DMS 273 (cell line): ENCODE measurements at regions not wholly inside any gene's neighbourhood (a gene's known extent, or its start where the extent isn't known, plus 50 kb on each side); places are given as distances from the start of the nearest gene placed in this dataset.

Source experiments
- DNase-seq: peaks from one replicate; lab custom pipeline; 2025; ENCODE audit not compliant: unreplicated experiment; lab: John Stamatoyannopoulos, UW

DNA sequence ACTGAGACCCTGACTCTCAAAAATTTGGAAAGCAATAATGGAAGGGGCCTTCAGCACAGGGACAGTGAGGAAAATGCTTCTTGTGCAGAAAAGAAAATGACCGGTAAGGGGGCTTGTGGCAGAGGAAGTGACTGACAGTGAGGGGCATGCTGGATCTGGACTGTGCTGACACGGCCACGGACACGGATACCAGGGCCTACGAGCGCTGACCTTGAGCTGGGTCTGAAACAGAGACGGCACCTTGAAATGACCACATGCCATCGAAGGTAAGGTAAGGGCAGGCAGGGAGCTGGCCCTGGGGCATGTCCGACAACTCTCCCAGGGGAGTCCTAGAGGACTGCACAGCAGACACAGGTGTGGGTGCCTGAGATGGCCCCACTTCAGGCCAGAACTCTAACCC, 182.1 kb downstream of the RHOU start:
- no peak for DNase-seq

DNA sequence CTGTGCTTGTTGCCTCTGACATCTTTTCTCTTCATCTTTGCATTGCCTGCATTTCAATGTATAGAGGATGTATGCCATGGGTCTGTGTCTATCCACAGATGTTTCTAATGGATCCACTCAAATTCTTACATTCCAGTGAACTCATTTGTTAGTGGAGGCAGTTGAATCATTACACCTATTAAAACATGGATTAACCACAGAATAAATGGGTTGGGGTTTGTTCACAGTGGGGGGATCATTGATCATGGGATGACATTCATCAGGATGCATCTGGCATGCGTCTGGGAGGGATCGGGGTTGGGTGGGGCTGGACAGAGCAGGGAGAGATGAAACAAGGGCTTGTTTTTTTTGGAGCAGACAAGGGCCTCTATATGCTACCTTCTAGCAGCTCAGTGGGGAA, 182.5 kb downstream of the RHOU start:
- no peak for DNase-seq

DNA sequence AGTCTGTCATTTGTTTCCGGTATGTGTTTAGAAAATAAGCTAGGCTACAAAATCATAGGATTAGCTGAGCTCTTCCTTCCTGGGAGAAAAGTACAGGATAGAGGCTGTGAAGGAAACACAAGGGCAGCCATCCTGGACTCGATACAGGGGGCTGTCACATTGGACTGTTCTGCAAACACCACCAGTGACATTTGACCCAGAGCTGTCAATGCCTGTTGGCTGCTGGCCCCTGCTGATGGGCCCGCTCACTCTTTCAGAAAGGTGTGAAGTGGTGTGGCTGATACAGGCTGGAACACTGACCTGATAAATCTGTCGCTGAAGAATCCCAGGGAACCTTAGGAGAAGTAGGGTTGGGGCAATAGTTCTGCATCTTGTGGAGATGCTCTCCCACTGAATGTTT, 183.1 kb downstream of the RHOU start:
- no peak for DNase-seq

DNA sequence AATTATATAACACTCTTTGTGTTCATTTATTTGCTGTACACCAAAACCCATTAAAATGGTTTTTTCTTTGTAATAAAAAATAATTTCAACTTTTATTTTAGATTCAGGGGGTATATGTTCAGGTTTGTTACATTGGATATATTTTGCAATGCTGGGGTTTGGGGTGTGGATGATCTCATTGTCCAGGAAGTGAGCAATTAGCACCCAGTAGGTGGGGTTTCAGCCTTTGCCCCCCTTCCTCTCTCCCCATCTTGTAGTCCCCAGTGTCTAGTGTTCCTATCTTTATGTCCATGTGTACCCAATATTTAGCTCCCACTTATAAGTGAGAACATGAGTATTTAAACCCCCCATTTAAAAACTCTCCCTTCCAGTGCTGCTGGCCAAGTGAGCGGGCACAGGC, 184.6 kb downstream of the RHOU start:
- no peak for DNase-seq

DNA sequence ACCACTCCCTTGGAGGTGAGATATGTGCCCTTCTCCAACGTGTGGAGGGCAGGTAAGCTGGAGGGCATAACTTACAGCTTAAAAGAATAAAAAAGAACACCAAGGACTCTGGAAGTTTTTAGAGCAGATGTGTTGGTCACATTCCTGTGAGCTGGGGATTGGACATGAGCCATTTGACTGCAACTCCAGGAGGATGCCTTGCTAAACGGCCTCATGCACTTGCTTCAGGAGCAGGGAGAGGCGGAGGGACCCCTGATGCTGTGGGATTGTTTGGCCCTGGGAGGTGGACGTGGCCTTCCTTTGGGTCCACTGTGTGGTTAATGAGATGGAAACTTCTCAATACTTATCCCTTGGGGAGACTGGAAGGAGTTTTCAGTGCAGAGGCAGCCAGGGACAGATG, 185.6 kb downstream of the RHOU start:
- no peak for DNase-seq

DNA sequence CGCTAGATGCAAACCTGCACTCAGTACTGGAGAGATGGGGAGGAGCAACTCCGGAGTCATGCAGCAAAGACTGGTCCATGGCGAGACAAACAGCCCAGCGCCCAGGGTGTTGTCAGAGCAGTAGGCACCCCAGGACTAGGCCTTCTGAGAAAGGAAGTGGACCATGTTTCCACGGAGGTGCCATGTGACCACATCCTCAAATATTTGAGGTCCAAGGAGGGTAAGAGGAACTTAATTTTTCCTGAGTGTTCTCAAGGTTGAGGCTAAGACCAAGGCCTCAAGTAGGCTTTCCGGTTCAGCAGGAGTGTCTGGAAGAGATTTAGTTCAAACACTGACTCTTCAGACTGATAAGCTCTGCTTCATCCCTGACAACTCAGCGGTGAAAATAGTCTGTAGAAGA, 186.2 kb downstream of the RHOU start:
- no peak for DNase-seq

DNA sequence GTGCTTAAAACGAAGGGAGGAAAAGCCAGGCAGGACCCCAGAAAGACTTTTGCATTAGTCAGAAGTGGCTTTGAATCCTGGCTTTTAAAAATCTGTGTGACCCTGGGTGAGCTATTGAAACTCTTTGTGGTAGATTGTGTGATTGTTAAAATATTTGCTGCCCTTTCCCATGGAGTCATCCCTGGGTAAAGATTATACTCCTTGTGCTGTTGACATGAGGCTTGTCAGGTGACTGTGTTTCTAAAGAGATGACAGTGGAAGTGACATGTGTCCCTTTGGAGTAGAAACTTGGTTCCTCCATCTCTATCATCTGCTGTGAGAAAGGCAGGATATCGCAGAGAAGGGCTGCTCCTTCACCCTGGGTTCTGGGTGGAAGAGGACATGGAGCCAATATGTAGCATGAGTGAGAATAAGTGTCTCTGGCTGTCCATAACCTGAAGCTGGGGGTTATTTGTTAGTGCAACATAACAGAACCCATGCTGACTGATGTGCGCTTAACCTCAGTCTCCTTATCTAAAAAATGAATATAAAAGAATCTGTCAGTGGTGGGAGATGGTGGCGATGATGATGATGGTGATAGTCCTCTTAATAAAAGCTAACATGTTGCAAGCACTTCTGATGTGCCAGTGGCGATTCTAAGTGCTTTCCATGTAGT, 187.6 kb downstream of the RHOU start:
- DNase-seq = no peak

DNA sequence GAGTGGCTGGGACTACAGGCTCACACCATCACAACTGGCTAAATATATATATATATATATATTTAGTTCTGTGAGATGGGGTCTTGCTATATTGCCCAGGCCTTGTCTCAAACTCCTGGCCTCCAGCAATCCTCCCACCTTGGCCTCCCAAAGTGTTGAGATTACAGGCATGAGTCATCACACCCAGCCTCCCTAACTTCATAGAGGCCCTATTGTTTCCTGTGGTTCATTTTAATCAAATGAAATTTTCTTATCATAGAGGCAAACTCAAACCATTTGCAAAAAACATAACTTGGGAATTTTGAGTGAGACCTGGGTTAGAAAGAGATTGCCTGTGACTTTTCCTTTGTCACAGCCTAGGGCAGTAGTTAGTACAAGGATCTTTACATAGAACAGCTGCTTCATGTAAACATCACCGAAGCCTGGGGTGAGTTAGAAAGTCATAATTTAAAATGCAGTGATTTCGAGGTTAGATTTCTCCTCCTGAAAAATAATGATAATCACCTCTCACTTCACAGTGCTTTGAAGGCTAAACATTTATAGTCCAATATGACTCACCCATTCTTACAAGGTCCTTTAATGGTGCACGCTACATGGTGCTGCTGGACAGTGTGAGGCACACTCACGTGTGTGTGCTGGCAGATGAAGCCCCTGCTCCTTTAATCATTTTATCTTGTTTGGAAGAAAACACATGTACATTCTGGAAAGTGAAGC, 188.9 kb downstream of the RHOU start:
- DNase-seq = no peak

DNA sequence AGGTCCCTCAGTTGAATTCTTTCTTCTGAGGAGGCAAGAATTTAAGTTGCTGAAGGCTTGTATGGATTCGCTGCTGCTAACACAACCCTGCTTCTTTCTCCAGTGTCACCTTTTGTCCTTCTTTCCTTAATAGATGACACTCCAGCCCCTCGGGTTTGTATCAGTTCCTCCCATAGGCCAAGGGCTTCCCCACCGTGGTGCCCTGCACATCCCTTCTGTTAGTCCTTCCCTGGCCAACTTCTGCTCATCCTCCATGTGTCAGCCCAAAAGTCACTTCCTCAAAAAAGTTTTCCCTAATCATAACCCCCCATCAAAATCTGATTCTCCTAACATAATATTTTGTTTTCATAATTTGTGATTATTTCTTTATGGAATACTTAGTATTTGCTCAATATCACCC, 190.4 kb downstream of the RHOU start:
- no peak for DNase-seq

DNA sequence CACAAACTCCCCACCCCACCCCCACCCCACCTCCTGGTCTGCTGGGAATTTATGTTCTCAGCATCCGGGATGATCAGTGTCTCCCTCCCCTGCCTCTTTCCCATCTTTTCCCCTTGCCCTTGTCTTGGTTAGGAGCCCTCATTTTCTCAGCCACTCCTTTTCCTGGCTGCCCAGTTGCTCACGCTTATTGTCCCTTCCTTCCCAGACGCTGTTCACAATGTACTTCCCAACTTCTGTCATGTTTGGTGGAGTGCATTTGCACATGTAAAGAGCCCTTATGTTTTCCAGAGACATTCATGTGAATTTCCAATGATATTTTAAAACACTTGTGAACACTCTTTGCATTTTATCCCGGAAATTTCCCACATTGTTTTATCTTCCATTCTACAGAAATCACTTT, 192.1 kb downstream of the RHOU start:
- DNase-seq = no peak

DNA sequence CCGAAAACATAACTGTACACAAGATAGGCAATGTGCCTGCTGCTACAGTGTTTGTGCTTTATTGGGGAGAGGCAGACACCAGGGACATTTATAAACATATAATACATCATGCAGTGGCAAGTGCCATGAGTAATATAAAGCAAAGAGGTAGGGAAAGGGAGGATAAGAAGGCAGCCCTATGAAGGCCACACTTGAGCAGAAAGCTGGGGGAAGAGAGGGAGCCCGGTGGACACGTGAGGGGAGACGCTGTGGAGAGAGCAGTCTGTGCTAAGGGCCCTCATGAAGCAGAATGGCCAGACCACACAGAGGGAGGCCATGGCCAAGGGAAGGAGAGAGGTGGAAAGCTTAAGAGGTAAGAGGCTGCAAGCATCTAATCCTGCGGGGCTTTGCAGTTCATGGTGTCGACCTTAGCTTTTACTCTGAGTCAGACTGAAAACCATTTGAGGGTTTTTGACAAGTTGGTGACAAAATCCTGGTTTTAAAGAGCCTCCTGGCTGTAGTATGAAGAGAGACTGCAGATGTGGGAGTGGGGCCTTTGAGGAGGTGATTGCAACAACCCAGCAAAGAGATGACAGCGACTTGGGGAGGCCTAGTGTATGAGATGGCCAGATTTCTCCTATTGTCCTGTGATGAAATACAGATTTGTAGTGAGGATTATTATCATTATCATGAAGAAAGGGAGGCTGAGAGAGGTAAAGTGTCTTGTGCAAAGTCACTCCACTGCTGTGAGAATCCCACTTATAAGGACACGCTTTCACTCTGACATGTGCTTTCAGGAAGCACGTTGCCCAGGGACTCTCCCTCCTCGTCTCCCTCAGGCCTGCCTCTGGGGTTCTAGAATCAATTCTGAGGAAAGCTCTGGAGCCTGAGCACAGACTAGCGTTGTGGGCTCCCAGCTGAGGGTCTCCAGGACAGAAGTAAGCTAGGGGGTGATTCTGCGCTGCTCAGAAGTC, 192.9 kb downstream of the RHOU start:
- no peak for DNase-seq

DNA sequence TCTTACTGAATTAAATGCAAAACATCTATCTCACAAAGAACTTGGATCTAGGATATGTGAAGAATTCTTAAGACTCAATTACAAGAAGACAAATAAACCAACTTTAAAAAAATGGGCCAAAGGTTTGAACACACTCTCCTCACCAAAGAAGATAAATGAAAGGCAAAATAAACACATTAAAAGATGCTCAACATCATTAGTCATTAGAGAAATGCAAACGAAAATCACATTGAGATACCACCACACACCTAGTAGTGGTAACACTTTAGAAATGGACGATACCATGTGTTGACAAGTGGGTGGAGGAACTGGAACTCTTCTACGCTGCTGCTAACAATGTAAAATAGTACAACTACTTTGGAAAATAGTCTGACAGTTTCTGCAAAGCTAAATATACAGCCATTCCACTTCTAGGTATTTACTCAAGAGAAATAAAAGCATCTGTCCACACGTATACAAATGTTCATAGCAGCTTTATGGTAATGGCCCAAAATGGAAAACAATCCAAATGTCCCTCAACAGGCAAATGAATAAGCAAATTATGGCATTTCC, 194.3 kb downstream of the RHOU start:
- no peak for DNase-seq

DNA sequence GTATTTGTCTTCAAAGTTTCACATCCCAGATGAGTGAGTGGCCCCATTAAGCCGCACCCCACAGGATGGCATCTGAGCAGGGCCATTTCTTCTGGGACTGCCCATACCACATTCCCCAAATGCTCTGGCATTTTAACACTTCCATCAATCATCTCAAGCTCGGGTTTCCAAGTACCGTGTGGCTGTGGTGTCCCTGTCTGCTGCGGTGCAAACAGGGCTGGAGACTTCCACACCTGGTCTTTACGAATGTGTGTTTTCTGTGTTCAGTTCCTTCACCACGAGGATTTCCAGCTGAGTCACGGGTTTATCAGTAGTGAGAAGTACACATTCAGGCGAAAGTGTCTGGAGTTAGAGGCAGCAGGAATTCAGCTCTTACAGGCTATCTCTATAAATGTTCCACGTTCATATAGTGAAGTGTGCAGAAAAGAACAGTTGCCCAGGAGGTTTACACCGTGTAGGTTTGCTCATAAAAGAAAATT, 195.2 kb downstream of the RHOU start:
- no peak for DNase-seq

DNA sequence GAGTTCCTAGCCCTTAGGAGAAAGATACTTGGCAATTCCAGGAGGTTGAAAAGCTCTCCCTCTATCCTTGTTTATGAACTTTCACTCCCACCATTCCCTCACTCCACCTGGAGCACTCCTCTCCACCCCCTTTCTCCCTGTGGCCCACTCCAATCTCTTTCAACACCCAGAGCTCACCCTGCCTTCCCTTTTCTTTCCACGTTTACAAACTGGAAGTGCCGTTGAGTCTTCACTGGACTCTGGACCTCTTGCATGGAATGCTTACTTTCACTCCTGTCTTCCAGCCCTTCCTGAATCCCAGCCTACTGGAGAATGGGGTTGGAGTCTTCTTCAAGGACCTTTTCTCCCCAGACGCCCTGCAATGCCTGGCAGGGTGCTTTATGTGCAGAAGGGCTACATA, 198.5 kb downstream of the RHOU start:
- no peak for DNase-seq

DNA sequence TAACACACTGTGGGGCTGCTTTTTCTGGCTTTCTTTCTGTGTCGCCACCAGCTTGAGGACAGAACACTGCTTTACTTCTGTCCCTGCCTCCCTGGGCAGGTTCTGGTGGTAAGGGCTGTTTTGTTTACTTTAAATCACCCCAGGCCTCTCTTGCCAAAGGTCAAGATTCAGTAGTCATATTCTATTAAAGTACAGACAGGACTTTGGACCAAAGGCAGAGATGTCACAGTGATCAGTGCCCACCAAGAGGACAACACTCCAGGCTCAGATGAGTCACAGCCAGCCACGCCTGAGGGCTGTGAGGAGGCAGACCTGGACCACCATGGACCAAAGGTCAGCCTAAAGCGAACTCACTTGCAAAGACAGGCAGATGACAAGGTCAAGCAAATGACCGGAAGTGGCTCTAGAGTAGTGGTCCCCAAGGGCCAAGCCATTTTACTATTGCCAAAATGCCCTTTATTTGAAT, 200.0 kb downstream of the RHOU start:
- DNase-seq = no peak

DNA sequence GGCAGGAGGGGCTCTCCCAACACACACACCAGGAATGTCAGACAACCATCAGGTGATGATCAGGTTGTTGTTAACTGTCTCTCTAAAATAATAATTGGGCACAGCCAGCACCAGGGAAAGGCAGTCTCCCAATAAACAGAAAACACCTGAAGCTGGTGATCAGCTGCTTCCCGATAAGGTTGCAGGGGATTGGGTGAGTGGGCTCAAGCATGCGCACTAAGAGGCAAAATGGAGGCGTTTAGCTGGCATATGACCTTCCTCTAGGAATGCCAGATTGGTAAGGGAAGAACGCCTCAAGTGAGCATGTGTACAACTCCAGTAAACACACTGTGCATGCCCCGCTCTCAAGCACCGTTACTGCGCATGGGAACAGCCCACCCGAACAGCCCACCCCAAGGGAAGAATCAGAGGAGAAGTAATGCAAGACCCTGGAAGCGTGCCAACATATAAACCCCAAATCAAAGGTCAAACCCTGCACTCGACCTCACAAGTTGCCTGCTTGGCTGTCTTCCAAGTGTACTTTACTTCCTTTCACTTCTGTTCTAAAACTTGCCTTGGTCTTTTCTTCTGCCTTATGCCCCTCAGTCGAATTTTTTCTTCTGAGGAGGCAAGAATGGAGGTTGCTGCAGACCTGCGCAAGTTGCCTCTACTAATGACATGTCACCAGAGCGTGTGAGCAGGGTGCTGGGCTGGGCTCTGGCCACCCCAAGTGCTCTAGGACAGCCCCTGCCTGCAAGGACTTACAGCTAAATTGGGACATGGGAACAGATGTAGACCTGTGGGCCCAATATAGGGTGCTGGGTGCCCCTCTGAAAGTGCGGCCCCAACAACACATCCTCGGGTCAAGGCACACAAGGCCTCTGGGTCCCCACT, 200.8 kb downstream of the RHOU start:
- DNase-seq = peak; percentile 26

DNA sequence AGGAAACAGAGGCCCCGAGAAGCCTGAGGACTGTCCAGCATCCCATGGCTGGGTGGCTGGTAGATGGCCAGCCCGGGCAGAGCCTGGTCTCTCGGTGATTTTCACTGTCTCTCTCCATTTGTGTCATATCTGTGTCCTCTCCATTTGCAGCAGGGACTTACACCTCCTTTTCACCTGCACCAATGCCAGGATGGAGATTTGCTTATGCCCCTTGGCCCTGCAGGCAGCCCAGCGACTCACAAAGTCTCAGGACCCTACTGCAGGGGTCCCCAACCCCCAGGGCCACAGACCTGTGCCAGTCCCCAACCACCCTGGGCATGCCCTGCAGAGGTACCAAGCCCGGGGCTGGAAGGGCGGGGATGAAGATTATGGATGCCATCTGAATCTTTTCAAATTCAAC, 201.6 kb downstream of the RHOU start:
- DNase-seq = no peak

DNA sequence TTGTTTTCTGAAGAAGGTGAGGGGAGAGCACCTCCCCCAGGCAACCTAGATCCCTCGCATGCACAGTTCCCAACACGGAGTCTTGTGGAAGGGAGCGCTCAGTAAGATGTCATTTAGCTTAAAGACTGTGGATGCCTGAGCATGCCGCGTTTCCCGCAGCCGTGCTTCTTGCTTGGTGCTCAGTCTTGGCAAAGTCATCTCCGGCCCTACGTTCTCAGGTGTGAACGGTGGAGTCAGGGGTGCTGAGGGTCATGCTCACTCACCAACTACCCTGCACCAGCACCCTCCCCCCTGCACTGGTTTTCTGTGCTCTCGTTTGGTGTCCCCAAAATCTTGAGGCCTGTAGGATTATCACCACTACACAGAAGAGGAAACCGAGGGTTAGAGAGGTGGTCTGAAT, 202.1 kb downstream of the RHOU start:
- no peak for DNase-seq

DNA sequence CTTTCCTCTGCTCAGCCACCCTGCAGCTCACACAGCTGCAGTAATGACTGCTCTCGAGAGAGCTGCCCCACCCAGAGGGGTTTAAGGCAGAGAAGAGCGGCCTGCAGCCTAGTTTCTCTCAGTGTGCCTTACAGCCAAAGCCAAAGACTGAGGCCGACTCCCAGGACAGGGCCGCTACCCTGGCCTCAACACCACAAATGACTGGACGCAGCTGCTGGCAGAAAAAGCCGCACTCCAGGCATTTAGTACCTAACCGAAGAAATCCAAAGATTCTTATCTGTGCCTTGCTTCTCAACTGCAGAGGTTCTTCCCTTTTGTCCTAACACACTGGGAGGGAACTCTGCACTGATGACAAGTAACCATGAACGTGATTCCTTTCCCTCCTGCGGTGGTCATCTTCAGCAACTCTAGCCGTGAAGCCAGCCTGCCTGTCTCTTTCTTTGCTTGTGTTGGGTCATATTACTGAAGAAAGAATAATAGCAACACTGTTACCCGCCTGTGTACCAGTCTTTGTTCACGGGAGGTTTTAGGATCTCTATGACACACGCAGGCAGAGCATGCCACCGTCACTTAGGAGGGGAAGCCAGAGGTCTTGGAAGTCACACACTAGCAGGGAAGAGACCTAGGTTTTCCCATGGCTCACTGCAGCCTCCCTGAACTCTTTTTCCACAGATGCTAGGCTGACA, 202.7 kb downstream of the RHOU start:
- no peak for DNase-seq

DNA sequence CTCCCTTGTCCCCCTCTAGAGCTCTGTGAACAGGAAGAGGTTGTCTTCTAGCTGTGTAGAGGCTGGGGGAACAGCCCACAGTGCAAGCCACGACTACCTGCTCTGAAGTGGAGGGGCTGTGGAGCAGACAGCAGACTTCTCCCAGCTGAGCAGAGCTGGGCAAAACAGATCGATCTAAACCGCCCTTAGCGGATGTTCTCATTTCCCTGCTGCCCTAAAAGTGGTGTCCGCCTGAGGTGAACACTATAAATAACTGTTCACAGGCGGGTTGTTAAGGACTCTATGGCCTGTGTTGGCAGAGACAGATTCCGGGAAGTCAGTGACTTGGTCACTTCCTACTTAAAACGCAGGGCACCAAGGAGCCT, 203.2 kb downstream of the RHOU start:
- DNase-seq = no peak
